Activated T-cell treated with anti-CD3 and anti-CD28 coated beads, Interleukin-2, amount 50 U/mL, for 72 hours (primary cell): ENCODE measurements at regions not wholly inside any gene's neighbourhood (a gene's known extent, or its start where the extent isn't known, plus 50 kb on each side); places are given as distances from the start of the nearest gene placed in this dataset.

Experiments used
- ATAC-seq, 2 donors: fragments of 150-1000 bp; cut with Tn5 transposase; replicated peaks in 1 of 2; 2 replicates each; pipeline ENCODE4 v1.10.0; 2021; ENCODE audit warnings: moderate library complexity in 2 of 2, mild to moderate bottlenecking in 1 of 2
- DNase-seq, 2 donors: peaks; one replicate each; pipeline ENCODE4 v3.0.0; 2021 to 2022; ENCODE audit warnings: mixed read lengths in 1 of 2
- H3K27ac Mint-ChIP-seq: one replicate; pipeline ENCODE4 v1.8.0; 2022; ENCODE audit warnings: mild to moderate bottlenecking, moderate library complexity, mixed read lengths
- H3K27me3 Mint-ChIP-seq: one replicate; pipeline ENCODE4 v1.8.0; 2022; ENCODE audit warnings: low read depth, mixed read lengths
- H3K36me3 Mint-ChIP-seq, 2 donors: one replicate each; pipeline ENCODE4 v1.8.0; 2022; ENCODE audit warnings: mixed read lengths in 2 of 2, mild to moderate bottlenecking in 1 of 2; ENCODE audit not compliant: insufficient read depth in 2 of 2
- H3K4me1 Mint-ChIP-seq: one replicate; pipeline ENCODE4 v1.8.0; 2022; ENCODE audit warnings: low read depth, mixed read lengths
- H3K4me3 Mint-ChIP-seq, 2 donors: one replicate each; pipeline ENCODE4 v1.8.0; 2022; ENCODE audit warnings: mild to moderate bottlenecking in 2 of 2, mixed read lengths in 2 of 2, moderate library complexity in 2 of 2
- H3K9me3 Mint-ChIP-seq, 2 donors: one replicate each; pipeline ENCODE4 v1.8.0; 2022; ENCODE audit warnings: mixed read lengths in 2 of 2

GRCh38 chr6:167735084-167735950, 91.4 kb upstream of the AFDN start:
- Mint-ChIP-seq H3K36me3 (peaks cover 0 to 1% of the 10 kb centered on the region in 2 donors), H3K27me3 (peaks cover 6% of the 10 kb centered on the region), H3K9me3 (peaks cover 2 to 4% of the 10 kb centered on the region in 2 donors), H3K4me1 (no peaks in the 10 kb centered on the region), H3K4me3 (no peak overlapping the region), H3K27ac (no peak overlapping the region)
- no peak for ATAC-seq
- no peak for DNase-seq

DNA sequence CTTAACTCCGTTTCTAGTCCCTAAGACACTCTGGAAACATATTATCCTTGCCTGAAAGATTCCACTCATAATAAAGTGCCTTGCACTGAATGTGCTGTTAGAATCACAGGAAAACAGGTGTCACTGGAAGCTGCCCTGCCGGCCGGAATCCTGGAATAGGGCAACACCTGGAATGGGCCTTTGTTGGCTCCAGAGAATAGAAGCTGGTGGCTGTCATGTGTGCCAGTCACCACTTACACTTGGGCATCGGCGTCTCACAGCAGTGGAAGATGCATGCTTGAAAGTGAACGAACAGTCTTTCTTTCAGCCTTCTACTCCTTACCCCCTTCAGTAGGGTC, 90.8 kb upstream of the AFDN start:
- no peaks in the 10 kb centered on the region for H3K4me1 Mint-ChIP-seq
- H3K27me3 Mint-ChIP-seq: peaks cover 6% of the 10 kb centered on the region
- no peak overlapping the region for H3K27ac Mint-ChIP-seq
- ATAC-seq (no peak), DNase-seq (no peak)
- no peak overlapping the region for H3K4me3 Mint-ChIP-seq
- H3K9me3 Mint-ChIP-seq: peaks cover 2 to 4% of the 10 kb centered on the region in 2 donors
- H3K36me3 Mint-ChIP-seq: peaks cover 0 to 1% of the 10 kb centered on the region in 2 donors

DNA sequence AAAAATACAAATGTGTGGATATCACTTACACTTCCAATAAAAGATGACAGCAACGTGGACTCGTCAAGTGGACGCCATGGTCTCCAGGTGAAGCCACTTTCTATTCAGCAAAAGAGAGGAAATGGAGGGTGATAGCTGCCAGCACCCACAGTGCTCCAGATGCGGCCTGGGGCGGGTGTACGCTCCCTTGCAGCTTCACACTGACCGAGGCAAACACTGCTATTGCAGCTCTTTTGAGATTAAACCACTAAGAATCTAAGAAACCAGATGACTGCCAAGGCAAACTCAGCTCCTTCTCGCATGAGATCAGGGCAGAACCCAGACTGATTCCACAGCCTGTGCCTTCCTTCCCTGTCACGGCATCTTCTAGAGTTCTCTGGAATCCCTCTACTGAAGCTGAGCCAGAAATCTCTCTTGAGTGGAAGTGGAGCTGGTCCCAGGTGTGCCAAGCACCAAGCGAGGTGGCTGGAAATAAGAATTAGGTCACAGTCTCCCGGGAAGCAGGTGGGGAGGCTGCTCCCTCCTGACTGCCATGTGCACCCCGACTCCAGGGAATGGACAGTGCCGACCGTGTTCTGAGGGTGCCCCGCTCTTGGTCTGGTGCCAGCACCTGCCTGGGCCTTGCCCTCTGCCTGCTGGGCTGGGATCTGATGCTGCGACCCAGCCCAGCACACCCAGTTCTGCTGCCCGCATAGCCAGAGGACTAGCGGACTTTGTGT, 90.1 kb upstream of the AFDN start:
- no peak for ATAC-seq

GRCh38 chr6:167737205-167737830, 89.4 kb upstream of the AFDN start:
- Mint-ChIP-seq H3K36me3 (peaks cover 0 to 1% of the 10 kb centered on the region in 2 donors), H3K27me3 (peaks cover 6% of the 10 kb centered on the region), H3K4me1 (no peaks in the 10 kb centered on the region), H3K4me3 (no peak overlapping the region), H3K9me3 (peaks cover 2 to 4% of the 10 kb centered on the region in 2 donors), H3K27ac (no peak overlapping the region)
- ATAC-seq: no peak
- no peak for DNase-seq

More for the DNA sequence above, 90.1 kb upstream of the AFDN start:
- Mint-ChIP-seq H3K9me3 (peaks cover 2 to 4% of the 10 kb centered on the region in 2 donors), H3K27me3 (peaks cover 6% of the 10 kb centered on the region), H3K4me1 (no peaks in the 10 kb centered on the region), H3K27ac (no peak overlapping the region), H3K4me3 (no peak overlapping the region), H3K36me3 (peaks cover 0 to 1% of the 10 kb centered on the region in 2 donors)
- no peak for DNase-seq

GRCh38 chr6:167738386-167738785, 88.3 kb upstream of the AFDN start:
- H3K4me3 Mint-ChIP-seq: no peak overlapping the region
- DNase-seq: no peak
- H3K27me3 Mint-ChIP-seq: peaks cover 6% of the 10 kb centered on the region
- peaks cover 0 to 2% of the 10 kb centered on the region in 2 donors for H3K9me3 Mint-ChIP-seq
- peaks cover 0 to 1% of the 10 kb centered on the region in 2 donors for H3K36me3 Mint-ChIP-seq
- H3K27ac Mint-ChIP-seq: no peak overlapping the region
- no peaks in the 10 kb centered on the region for H3K4me1 Mint-ChIP-seq
- ATAC-seq: no peak

DNA sequence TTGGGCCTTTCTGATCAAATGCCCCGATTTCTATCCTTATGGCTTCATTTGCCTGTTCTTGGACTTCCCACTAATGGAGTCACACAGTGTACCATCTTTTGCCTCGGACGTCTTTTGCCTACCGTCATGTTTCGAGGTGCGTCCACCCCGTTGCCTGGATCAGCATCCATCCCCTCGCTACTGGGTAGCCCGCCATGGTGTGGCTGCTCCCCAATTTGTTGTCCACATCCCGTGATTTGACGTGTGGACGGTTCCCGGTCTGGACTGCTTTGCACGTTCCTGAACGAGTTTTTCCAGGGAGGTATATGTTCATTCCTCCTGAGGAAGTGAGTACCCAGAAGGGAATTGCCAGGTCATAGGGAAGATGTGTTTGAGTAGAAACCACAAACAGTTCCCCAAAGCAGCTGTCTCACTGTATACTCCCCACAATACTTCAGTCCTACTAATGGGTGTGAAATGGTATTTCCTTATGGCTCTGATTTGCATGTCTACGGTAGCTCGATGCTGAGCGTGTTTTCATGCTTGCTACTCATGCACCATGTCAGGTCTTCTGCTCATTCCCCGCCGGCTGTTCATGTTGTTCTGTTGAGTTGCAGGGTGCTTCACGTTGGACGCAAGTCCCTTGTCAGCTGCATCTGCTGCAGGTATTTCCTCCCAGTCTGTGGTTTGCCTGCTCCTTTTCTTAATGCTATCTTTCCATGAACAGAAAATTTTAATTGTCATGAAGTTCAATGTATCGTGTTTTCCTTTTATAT, 86.8 kb upstream of the AFDN start:
- DNase-seq (no peak), ATAC-seq (no peak)
- no peaks in the 10 kb centered on the region for H3K4me1 Mint-ChIP-seq
- no peak overlapping the region for H3K4me3 Mint-ChIP-seq
- H3K36me3 Mint-ChIP-seq: no peaks in the 10 kb centered on the region
- H3K27ac Mint-ChIP-seq: no peak overlapping the region
- peaks cover 6% of the 10 kb centered on the region for H3K27me3 Mint-ChIP-seq
- H3K9me3 Mint-ChIP-seq: no peaks in the 10 kb centered on the region

GRCh38 chr6:167742719-167743303, 83.9 kb upstream of the AFDN start:
- no peaks in the 10 kb centered on the region for H3K4me1 Mint-ChIP-seq
- ATAC-seq (no peak), DNase-seq (no peak)
- no peak overlapping the region for H3K27ac Mint-ChIP-seq
- H3K9me3 Mint-ChIP-seq: no peaks in the 10 kb centered on the region
- H3K27me3 Mint-ChIP-seq: no peaks in the 10 kb centered on the region
- no peaks in the 10 kb centered on the region for H3K36me3 Mint-ChIP-seq
- no peak overlapping the region for H3K4me3 Mint-ChIP-seq

DNA sequence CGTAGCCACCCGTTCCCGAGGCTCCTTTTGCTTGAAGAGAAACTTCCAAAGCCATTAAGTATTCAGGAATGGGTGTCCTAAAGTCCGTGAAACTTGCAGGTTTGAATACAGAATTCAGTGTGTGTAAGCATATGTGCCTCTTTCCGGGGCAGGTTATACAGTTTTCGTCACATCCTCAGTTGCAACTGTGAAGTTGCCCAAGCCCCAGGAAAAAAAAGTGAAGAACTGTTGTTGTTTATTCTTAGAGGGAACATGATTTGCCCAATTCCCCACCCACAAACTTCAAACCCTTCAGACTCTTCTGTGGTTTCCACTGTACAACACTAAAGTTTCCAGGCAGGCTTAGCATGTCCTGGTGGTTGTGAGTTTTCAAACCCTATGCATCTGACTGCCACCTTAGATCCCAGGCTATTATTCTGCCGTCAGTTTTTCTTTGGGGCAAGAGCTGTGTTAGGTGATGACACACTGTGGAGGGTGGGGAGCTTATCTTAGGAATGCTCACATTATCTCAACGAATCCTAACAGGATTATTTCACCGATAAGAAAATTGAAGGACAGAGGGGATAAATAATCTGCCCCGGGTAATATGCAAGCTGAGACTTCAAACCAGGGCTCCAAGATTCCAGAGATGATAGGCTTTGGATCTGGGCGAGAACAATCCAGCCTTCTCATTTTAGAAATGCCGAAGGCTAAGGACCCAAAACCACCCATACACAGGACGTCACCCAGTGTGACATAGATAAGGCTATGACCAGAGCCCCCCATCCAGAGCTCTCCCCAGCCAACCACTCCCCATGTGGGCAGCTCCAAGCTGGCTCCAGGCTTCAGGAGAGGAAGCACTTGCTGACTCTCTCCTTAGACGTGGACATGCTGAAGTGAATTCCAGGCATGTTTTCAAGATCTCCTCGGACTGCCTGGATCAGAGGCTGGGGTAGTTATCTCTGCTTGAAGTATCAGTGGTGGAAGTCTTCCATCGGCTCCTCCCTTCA, 81.7 kb upstream of the AFDN start:
- no peak for ATAC-seq
- H3K4me1 Mint-ChIP-seq: no peaks in the 10 kb centered on the region
- H3K27ac Mint-ChIP-seq: no peak overlapping the region
- no peak for DNase-seq
- H3K9me3 Mint-ChIP-seq: no peaks in the 10 kb centered on the region
- H3K36me3 Mint-ChIP-seq: no peaks in the 10 kb centered on the region
- H3K27me3 Mint-ChIP-seq: no peaks in the 10 kb centered on the region
- H3K4me3 Mint-ChIP-seq: no peak overlapping the region

DNA sequence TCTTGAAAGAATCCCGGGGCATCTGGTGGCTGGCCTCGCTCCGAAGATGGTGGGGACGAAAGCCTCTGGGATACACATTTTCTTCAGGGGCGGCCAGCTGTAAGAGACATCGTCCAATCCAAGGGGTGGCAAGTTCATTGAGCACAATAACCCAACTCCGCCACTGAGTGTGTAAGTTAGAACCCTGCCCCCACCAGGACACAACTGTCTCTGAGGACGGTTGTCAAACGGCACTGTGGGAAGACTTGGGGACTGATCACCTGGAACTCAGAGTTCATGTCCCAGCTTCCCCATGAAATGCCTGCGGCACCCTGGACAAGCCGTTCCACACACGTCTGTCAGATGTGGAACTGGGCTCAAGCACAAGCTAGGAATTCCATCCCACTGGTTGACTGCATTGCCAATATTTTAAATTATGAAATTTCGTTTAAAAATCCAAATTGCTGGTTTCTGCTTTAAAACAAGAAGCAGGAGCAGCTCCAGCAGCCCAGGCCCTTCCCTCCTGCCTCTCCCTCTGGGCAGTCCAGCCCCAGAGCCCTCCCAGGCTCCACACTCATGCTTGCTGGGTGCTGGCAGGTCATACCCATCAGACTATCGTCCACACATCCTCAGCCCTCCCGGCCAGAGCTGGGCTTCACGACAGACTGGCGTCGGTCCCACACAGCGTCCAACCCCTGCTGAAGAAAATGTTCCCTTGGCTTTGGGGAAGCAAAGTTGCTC, 80.9 kb upstream of the AFDN start:
- DNase-seq: no peak

GRCh38 chr6:167746390-167746907, 80.3 kb upstream of the AFDN start:
- ATAC-seq (no peak), DNase-seq (no peak)
- H3K27ac Mint-ChIP-seq: no peak overlapping the region

More for the DNA sequence above, 80.9 kb upstream of the AFDN start:
- Mint-ChIP-seq H3K4me1 (no peaks in the 10 kb centered on the region), H3K27ac (no peak overlapping the region), H3K27me3 (no peaks in the 10 kb centered on the region), H3K4me3 (no peak overlapping the region), H3K9me3 (no peaks in the 10 kb centered on the region), H3K36me3 (no peaks in the 10 kb centered on the region)
- ATAC-seq: no peak

GRCh38 chr6:167746975-167747374, 79.7 kb upstream of the AFDN start:
- H3K4me3 Mint-ChIP-seq: no peak overlapping the region
- no peak overlapping the region for H3K27ac Mint-ChIP-seq
- H3K27me3 Mint-ChIP-seq: no peaks in the 10 kb centered on the region
- no peaks in the 10 kb centered on the region for H3K9me3 Mint-ChIP-seq
- no peak for ATAC-seq
- DNase-seq: no peak
- no peaks in the 10 kb centered on the region for H3K36me3 Mint-ChIP-seq
- no peaks in the 10 kb centered on the region for H3K4me1 Mint-ChIP-seq

More at GRCh38 chr6:167746390-167746907, 80.3 kb upstream of the AFDN start:
- no peaks in the 10 kb centered on the region for H3K4me1 Mint-ChIP-seq
- no peak overlapping the region for H3K4me3 Mint-ChIP-seq
- no peaks in the 10 kb centered on the region for H3K36me3 Mint-ChIP-seq
- H3K27me3 Mint-ChIP-seq: no peaks in the 10 kb centered on the region
- H3K9me3 Mint-ChIP-seq: no peaks in the 10 kb centered on the region
